ENCODE measurements at regions not wholly inside any gene's neighbourhood (a gene's known extent, or its start where the extent isn't known, plus 50 kb on each side); places are given as distances from the start of the nearest gene placed in this dataset.

GRCh38 chr17:12342161-12342560 is 321.5 kb downstream of the MAP2K4 start:
- H3K27me3 ChIP-seq (ENCODE audit: insufficient read depth, insufficient read length): no peaks in the 10 kb centered on the region
- no peaks in the 10 kb centered on the region for H3K9me3 ChIP-seq (ENCODE audit: insufficient read depth, low read length)
- DNase-seq (ENCODE audit: low read depth, low spot score): no peak
- TF ChIP-seq ZNF274 (IDR thresholded peaks at IDR 0.05; ENCODE audit: low read depth, low read length) (no peak), SUZ12 (IDR thresholded peaks at IDR 0.05; ENCODE audit: extremely low read depth, insufficient read depth, insufficient read length) (no peak), YY1 (IDR thresholded peaks at IDR 0.05; ENCODE audit: insufficient read depth, insufficient read length) (no peak)
- no peak overlapping the region for H3K4me3 ChIP-seq (ENCODE audit: insufficient read length, low read depth)
- H3K9ac ChIP-seq (ENCODE audit: insufficient read length, low read depth): no peak overlapping the region
- H3K4me1 ChIP-seq (ENCODE audit: insufficient read depth, insufficient read length): no peaks in the 10 kb centered on the region
- no peaks in the 10 kb centered on the region for H3K36me3 ChIP-seq (ENCODE audit: insufficient read depth, insufficient read length, low read length)

GRCh38 chr17:12342609-12343435 is 322.1 kb downstream of the MAP2K4 start:
- no peaks in the 10 kb centered on the region for H3K4me1 ChIP-seq (ENCODE audit: insufficient read depth, insufficient read length)
- no peak overlapping the region for H3K9ac ChIP-seq (ENCODE audit: insufficient read length, low read depth)
- H3K9me3 ChIP-seq (ENCODE audit: insufficient read depth, low read length): no peaks in the 10 kb centered on the region
- no peaks in the 10 kb centered on the region for H3K36me3 ChIP-seq (ENCODE audit: insufficient read depth, insufficient read length, low read length)
- H3K27me3 ChIP-seq (ENCODE audit: insufficient read depth, insufficient read length): no peaks in the 10 kb centered on the region
- TF ChIP-seq SUZ12 (IDR thresholded peaks at IDR 0.05; ENCODE audit: extremely low read depth, insufficient read depth, insufficient read length): no peak
- no peak overlapping the region for H3K4me3 ChIP-seq (ENCODE audit: insufficient read length, low read depth)
- no peak for DNase-seq (ENCODE audit: low read depth, low spot score)

- DNase-seq (ENCODE audit: low read depth, low spot score): no peak
- H3K27me3 ChIP-seq (ENCODE audit: insufficient read depth, insufficient read length): no peaks in the 10 kb centered on the region
- no peak overlapping the region for H3K9ac ChIP-seq (ENCODE audit: insufficient read length, low read depth)
- no peaks in the 10 kb centered on the region for H3K4me1 ChIP-seq (ENCODE audit: insufficient read depth, insufficient read length)
- no peak for TF ChIP-seq SUZ12 (IDR thresholded peaks at IDR 0.05; ENCODE audit: extremely low read depth, insufficient read depth, insufficient read length)
- no peak for TF ChIP-seq ZNF274 (IDR thresholded peaks at IDR 0.05; ENCODE audit: low read depth, low read length)
- TF ChIP-seq YY1 (IDR thresholded peaks at IDR 0.05; ENCODE audit: insufficient read depth, insufficient read length): no peak
- H3K36me3 ChIP-seq (ENCODE audit: insufficient read depth, insufficient read length, low read length): no peaks in the 10 kb centered on the region
- H3K4me3 ChIP-seq (ENCODE audit: insufficient read length, low read depth): no peak overlapping the region
- H3K9me3 ChIP-seq (ENCODE audit: insufficient read depth, low read length): peaks cover 5% of the 10 kb centered on the region; the same call in 1 of the 2 replicates
These were observed 317.2 kb upstream of the MYOCD start for GRCh38 chr17:12348476-12348875.

- no peak for TF ChIP-seq YY1 (IDR thresholded peaks at IDR 0.05; ENCODE audit: insufficient read depth, insufficient read length)
- TF ChIP-seq ZNF274 (IDR thresholded peaks at IDR 0.05; ENCODE audit: low read depth, low read length): no peak
- no peak for TF ChIP-seq SUZ12 (IDR thresholded peaks at IDR 0.05; ENCODE audit: extremely low read depth, insufficient read depth, insufficient read length)
- Histone ChIP-seq H3K9ac (ENCODE audit: insufficient read length, low read depth) (no peak overlapping the region), H3K4me3 (ENCODE audit: insufficient read length, low read depth) (no peak overlapping the region), H3K36me3 (ENCODE audit: insufficient read depth, insufficient read length, low read length) (no peaks in the 10 kb centered on the region), H3K27me3 (ENCODE audit: insufficient read depth, insufficient read length) (no peaks in the 10 kb centered on the region), H3K9me3 (ENCODE audit: insufficient read depth, low read length) (peaks cover 5% of the 10 kb centered on the region; the same call in 1 of the 2 replicates), H3K4me1 (ENCODE audit: insufficient read depth, insufficient read length) (no peaks in the 10 kb centered on the region)
- no peak for DNase-seq (ENCODE audit: low read depth, low spot score)
These were observed 316.4 kb upstream of the MYOCD start for GRCh38 chr17:12349297-12349696.

- no peaks in the 10 kb centered on the region for H3K27me3 ChIP-seq (ENCODE audit: insufficient read depth, insufficient read length)
- no peak overlapping the region for H3K9ac ChIP-seq (ENCODE audit: insufficient read length, low read depth)
- H3K4me1 ChIP-seq (ENCODE audit: insufficient read depth, insufficient read length): no peaks in the 10 kb centered on the region
- no peak for TF ChIP-seq SUZ12 (IDR thresholded peaks at IDR 0.05; ENCODE audit: extremely low read depth, insufficient read depth, insufficient read length)
- peaks cover 5% of the 10 kb centered on the region; the same call in 1 of the 2 replicates for H3K9me3 ChIP-seq (ENCODE audit: insufficient read depth, low read length)
- no peak for DNase-seq (ENCODE audit: low read depth, low spot score)
- no peak overlapping the region for H3K4me3 ChIP-seq (ENCODE audit: insufficient read length, low read depth)
- H3K36me3 ChIP-seq (ENCODE audit: insufficient read depth, insufficient read length, low read length): no peaks in the 10 kb centered on the region
These were observed 313.6 kb upstream of the MYOCD start for GRCh38 chr17:12352127-12352526.

GRCh38 chr17:12357600-12357999 is 308.1 kb upstream of the MYOCD start:
- H3K4me1 ChIP-seq (ENCODE audit: insufficient read depth, insufficient read length): no peaks in the 10 kb centered on the region
- DNase-seq (ENCODE audit: low read depth, low spot score): no peak
- H3K36me3 ChIP-seq (ENCODE audit: insufficient read depth, insufficient read length, low read length): no peaks in the 10 kb centered on the region
- H3K27me3 ChIP-seq (ENCODE audit: insufficient read depth, insufficient read length): no peaks in the 10 kb centered on the region
- no peaks in the 10 kb centered on the region for H3K9me3 ChIP-seq (ENCODE audit: insufficient read depth, low read length)
- H3K9ac ChIP-seq (ENCODE audit: insufficient read length, low read depth): no peak overlapping the region
- no peak overlapping the region for H3K4me3 ChIP-seq (ENCODE audit: insufficient read length, low read depth)
- TF ChIP-seq ZNF274 (IDR thresholded peaks at IDR 0.05; ENCODE audit: low read depth, low read length): no peak

GRCh38 chr17:12358477-12358876 is 307.2 kb upstream of the MYOCD start:
- Histone ChIP-seq H3K9me3 (ENCODE audit: insufficient read depth, low read length) (no peaks in the 10 kb centered on the region), H3K27me3 (ENCODE audit: insufficient read depth, insufficient read length) (no peaks in the 10 kb centered on the region), H3K9ac (ENCODE audit: insufficient read length, low read depth) (no peak overlapping the region), H3K4me1 (ENCODE audit: insufficient read depth, insufficient read length) (no peaks in the 10 kb centered on the region), H3K4me3 (ENCODE audit: insufficient read length, low read depth) (no peak overlapping the region), H3K36me3 (ENCODE audit: insufficient read depth, insufficient read length, low read length) (no peaks in the 10 kb centered on the region)
- no peak for TF ChIP-seq YY1 (IDR thresholded peaks at IDR 0.05; ENCODE audit: insufficient read depth, insufficient read length)
- TF ChIP-seq SUZ12 (IDR thresholded peaks at IDR 0.05; ENCODE audit: extremely low read depth, insufficient read depth, insufficient read length): no peak
- no peak for TF ChIP-seq ZNF274 (IDR thresholded peaks at IDR 0.05; ENCODE audit: low read depth, low read length)
- no peak for DNase-seq (ENCODE audit: low read depth, low spot score)
